Central memory CD4-positive, alpha-beta T cell (primary cell): ENCODE measurements at regions not wholly inside any gene's neighbourhood (a gene's known extent, or its start where the extent isn't known, plus 50 kb on each side); places are given as distances from the start of the nearest gene placed in this dataset.
"Not testable (repeated sequence)": the region's sequence is repeated elsewhere in the genome, so short reads cannot be mapped to it uniquely, and the experiment has no call there.

ENCODE experiments used
- DNase-seq: peaks from one replicate; pipeline ENCODE4 v3.0.0; 2022

DNA sequence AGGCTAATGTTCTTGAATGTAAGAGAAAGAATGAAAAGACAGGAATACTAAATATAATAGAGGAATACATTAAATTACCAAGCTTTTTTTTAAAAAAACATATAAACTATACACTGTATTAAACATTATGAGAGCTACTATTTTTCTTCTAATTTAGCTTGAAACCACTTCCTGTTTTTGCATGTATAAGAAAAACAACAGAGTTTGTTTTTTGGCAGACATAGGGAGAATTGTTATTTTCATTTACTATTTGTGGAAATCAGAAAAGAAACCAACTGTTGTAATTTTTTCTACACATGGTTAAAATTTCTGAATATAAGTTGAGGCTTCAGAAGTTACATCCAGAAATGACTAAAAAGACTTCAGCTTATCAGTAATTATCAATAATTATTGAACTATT is 991.8 kb upstream of the GJE1 start:
- no peak for DNase-seq

DNA sequence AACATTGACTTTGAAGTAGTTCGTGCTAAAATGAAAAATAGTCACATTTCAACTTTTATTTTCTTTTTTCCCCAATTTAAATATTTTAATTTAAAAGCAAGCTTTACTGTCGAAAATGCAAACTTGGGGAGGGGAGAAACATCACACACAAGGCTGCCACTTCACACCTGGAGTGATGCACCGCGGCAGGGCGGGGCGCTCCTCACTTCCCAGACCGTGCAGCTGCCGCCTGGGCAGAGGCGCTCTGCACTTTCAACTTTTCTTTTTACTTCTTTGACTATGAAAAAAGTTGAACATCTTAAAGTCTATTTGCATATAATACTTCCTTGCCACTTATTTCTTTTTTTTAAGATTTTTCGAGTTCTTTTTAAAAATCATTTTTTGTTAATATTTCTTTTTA is 993.3 kb upstream of the GJE1 start:
- no peak for DNase-seq

DNA sequence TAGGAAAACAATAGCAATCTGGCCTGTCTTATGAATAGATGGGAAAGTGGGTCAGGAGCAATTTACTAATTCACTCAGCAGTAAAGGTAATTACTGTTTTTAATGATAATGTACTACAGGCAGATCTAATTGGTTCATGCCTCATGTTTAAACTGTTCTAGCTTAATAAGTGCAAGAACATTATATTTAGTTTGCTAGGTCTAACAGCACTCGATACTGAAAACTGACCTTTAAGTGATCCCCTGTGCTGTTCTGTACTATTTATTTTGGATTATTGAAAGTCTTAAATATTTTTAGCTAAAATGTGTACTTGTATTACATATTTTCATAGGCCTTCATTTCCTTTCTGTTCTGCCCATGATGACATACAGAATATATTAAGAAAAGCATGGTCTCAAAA is 998.0 kb upstream of the GJE1 start:
- DNase-seq = no peak

DNA sequence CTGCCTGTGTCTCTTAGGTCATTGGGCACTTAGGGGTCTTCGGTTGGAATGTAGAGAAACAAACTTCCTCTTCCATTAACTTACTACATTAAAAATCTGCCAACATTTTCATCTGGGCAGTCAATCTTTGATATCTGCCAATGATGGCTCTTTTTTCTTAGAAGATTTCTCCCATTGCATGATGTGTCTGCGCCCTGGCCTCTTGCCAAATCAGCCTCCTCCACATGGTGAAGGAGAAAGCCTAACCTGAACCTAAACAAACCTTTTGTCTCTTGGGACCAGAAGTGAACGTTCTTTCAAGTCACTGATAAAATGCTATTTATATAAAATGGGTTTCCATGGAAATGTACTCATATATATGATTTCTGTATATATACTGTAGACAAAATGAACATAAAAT is 998.9 kb upstream of the GJE1 start:
- DNase-seq = no peak

DNA sequence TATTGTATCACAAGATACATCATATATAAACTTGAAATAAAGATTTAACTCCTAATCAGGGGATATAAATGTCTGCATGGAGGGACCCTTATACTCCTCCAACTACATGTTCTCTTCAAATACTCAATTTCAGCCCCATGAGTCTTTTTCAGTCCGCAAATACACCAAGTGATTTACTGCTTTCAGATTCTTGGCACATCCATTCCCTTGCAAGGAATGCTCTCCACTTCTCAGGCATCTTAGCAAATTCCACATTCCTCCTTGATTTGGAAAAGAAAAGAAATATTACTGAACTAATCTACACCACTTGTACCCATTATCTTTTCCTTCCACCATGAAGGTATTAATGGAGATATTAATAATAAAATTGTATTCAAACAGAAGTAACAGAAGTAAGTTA is 999.4 kb upstream of the GJE1 start:
- no peak for DNase-seq

DNA sequence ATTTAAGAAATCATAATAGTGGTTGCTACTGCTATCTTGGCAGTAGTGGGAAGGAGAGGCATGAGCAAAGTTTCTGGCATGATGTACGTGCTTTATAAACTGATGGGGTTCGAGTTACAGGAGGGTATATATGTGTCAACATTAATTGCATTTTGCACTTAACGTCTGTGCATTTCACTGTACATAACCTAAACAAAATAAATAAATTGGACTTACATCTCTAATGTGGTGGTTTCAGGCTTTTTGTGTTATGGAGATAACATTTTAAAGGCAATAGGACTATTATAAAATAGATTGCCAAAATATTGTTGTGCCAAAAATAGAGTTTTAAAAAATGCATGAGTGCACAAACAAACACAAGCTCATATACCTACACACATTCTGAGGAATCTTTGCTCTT is 1001.1 kb upstream of the GJE1 start:
- DNase-seq = no peak

DNA sequence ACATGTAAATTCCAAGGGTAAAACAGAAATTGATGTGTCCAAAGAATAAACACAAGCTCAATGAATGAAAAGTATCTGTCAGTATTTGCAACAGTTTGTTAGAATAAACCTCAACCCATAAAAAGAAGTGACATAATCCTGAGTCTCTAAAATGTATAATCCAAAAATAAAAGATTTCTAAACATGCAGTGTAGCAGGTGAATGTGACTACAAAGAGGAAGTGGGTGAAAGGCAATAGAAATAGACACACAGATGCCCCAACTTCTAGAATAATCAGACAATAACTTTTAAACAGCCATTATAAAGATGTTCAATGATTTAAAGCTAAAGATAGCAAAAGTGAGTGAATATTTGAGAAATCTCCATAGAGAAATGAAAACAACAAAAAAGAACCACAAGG is 1009.2 kb upstream of the GJE1 start:
- no peak for DNase-seq

DNA sequence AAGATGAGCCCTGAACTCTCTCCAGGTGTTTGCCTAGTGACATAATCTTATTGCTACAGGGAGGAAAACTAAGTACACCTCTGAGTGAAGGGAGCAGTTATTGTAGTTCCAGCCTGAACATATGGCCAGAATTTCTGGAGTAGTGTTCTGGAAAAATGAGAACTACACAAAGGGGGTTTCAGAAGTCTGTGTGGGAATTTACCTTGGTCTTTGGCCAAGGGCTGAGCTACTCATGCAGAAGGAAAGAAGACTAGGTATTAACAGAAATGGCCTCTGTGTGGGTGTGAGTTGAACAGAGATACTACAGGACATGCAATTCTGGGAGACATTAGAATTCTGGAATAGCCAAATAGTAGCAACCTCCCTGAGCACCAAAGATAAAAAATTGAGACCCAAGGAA is 1009.7 kb upstream of the GJE1 start:
- DNase-seq = no peak

DNA sequence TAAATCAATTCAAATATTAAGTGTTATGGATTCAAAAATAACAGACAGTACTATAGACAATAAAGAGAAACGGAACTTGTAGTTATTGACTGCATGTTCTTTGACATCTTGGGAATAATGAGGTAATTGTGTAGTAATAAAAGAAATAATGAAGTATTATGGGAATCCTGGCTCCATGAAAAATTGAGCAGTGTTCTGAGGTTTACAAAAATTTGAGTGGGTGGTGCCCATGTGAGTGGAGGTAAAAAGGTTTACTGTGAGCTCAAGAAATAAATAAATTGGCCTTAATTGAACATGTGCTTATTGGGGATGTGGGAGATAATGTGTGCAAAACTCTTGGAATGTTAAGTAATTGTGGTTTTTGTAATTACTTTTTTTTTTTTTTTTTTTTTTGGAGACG is 1013.7 kb upstream of the GJE1 start:
- no peak for DNase-seq

DNA sequence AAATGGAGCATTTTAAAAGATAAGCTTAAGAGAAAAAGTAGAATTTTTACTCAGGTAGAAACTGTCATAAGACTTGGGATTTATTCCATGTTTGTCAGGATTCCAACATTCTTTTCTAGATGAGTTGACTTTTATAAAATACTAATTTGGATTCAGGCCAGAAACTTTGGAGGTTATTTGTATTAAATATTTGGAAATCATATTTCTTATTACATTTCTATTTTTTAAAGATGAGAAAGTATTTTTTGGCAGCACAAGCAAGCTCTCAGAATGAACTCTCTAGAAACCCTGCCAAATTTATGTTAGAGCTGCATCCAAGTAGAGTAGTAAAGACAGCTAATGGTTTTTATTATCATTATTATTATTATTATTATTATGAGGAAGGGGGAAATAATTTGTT is 1014.9 kb upstream of the GJE1 start:
- no peak for DNase-seq

DNA sequence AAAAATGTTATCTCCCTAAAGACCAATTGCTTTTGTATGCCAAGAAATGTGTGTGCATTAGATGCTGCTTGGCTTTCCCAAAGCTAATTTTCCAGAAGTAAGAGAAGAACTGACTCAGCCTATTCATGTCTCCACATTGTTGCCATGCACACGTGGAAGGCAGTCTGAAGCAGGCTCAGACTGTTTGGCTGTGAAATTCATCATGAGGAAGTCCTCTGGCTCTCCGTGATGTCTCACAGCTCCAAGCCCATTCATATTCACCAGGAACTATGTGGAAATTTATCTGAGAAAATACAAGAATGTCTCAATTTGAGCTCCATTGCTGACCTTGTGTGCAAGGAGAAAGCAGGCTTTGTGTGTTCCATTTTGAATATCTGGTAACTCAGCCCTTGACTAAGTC is 1022.2 kb upstream of the GJE1 start:
- no peak for DNase-seq

DNA sequence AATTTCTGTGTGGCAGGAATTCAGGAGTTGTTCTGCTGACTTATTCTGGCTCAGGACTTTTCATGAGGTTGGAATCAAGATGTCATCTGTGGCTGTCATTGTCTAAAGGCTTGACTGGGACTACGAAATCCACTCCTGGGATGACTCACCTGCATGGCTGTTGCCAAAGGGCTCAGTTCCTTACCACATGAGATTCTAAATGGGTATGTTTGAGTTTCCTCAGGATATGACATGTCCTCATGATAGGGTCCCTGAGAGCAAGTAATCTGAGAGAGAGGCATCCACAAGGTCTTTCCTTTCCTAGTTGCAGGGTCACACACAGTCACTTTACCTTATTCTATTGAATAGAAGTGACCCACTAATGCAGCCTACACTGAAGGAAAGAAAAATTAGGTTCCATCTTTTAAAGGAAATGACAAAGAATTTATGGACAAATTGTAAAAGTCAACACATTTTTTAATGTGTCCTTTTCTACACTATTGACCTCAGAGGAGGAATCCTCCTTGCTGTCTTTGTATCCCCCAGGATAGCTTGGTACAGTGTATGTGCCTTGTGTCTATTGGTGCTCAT is 1025.0 kb upstream of the GJE1 start:
- no peak for DNase-seq

DNA sequence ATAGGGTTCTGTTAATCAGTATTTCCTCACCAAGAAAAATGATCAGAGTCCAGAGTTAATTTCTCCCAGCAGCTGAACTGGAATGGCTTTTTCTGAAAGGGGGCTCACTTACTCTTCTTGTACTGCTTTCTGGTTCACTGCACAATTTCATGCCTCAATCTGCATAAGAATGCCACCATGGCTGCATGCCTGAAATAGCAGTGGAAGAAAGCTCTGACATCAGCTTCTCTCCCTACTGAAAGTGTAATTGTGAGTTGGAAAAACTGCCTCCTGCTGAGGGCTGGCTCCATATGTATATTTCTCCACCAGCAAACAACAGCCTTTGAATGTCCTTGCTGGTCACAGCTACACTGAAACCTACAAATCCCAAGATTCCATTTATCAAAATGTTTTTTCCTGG is 1027.2 kb upstream of the GJE1 start:
- no peak for DNase-seq

DNA sequence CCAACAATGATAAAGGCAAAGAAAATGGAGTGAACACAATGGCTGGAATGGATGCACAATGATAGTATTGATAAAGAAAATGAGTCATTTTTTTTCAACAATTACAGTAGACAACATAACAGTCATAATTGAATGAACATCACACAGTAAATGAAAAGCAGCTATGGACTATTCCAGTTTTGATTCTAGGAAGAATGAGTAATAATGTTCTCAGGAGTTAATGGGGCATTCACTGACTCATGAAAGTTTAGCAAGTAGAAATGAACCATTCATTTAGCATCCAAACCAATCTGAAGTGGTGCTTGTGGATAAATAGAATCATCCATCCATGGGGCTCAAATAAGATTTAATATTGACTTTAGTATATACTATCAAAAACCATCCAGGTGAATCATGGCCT is 1029.5 kb upstream of the GJE1 start:
- no peak for DNase-seq

DNA sequence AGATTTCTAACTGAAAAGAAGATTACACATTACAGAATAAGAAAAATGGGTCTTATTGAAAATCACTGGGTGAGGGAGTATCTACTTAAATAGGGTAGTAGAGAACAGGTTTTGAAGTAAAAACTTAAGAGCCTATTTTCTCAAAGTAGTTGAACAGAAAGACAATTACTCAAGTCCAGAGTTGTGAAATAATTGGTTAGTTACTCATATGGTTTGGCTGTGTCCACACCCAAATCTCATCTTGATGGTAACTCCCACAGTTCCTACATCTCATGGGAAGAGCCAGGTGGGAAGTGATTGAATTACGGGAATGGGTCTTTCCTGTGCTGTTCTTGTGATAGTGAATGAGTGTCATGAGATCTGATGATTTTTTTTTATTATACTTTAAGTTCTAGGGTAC is 1035.3 kb upstream of the GJE1 start:
- DNase-seq = no peak

DNA sequence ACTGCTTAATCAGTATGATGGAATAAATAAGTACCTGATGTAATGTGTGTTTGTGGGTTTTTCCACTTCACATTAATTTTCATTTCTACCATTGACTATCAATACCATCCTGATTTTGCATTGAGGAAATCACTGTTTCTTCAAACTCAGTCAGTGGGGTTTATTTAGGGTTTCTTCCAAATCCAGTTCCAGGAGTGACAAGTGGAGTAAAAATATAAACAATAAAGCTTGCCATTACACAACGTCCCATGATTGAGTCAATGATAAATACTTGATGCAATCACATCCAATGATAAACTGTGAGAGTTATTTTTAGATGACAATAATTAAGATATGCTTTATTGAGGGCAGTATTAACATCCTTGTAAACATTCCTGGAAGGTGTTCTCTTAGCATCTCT is 1037.4 kb upstream of the GJE1 start:
- DNase-seq = no peak

DNA sequence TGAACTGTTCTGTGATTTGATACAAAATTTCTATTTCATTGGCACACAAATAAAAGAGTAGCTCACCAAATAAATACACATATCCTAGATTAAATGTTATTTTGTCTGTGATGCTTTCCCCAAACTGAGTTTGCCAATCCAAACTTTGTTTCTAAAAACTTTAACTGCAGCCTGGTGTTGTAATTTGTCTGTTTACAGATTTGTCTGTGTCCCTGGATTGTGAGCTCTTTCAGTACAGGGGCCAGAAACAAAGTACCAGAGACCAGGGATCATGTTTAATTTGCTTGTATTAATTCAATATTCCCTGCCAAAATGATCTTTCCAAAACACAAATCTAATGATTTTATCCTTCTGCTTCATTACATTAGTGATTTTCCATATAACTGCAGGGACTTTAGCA is 1044.6 kb upstream of the GJE1 start:
- DNase-seq = no peak

DNA sequence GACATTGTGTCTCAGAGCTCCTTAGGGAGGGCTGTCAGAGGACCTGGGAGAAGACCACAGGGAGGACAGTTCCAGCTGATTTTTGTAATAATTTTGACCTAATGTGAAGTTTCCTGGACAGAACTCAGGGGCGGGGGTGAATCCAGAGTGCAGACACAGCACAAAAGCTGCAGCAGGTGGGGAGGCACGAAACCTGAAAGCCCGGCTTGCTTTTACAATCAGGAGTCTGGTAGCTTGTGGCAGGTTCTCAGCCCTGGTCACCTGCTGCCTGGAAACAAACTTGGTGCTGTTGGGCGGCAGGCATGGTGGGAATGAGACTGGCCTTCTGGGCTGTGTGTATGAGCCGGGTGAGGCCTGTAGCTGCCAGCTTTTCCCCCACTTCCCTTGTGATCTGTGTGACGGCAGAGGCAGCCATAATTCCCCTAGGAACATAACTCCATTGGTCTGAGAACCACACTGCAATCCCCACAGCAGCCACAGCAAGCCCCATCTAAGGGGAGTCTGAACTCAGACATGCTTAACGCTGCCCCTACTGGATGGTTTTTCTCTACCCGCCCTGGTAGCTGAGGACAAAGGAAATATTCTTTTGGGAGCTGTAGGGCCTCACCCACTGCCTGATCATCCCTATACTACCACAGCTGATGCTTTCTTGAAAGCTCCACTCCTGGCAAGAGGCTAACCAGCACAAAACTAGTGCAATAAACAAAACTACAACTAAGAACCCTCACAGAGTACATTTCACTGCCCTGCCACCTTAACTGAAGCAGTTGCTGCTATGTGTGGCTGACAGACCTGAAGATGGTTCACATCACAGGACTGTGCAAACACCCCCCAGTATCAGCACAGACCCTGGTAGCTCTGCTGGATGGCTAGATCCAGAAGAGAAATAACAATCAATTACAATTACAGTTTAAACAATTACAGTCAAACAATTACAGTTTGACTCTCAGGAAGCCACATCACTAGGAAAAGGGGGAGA is 1055.1 kb upstream of the GJE1 start:
- DNase-seq = no peak

DNA sequence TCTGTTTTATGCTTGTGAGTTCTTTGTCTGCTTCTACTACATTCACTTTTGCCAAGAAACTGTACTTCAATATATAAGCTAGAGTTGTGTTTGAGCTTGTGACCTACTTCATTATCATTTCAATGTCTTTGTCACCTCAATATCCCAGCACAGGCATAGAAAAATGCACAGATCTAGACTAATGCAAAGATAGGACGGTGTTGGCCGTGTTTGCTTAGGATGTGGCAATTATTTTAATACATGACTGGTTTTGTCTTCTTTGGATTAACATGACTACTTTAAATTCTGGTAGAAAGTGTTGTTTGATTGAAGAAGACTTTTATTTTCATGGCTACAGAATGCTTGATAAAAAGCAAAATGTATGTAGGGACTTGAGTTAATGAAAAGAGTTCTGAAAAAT is 1075.0 kb upstream of the GJE1 start:
- DNase-seq = no peak

DNA sequence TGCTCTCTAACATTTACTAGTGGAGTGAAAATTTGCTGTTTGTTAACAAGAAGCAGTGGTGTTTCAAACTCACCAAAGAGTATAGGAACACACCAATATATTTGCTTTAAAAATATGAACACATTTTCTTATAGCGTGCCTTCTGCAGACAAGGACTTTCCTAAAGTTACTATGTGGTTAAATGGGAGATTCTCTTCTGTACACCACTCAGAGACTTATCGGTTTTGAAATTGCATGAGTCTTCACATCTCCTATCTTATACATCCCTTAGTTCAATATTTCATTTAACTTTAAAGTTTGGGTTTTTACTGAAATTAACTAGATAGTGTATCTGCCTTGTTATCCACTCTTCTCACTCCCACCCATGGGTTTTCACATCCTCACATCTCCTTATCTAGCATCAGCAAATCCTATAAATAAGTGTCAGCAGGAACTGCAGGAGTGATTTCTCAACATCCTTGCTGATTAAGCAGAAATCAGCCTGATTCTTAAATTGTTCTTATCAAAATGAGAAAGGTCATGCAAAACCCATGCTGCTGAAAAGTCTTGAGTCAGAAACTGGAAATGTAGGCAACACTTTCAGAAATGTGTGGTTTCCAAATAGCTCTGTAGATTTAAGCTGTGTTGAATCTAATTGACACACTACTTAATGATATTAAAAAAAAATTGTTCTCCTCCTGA is 1075.6 kb upstream of the GJE1 start:
- DNase-seq = no peak

DNA sequence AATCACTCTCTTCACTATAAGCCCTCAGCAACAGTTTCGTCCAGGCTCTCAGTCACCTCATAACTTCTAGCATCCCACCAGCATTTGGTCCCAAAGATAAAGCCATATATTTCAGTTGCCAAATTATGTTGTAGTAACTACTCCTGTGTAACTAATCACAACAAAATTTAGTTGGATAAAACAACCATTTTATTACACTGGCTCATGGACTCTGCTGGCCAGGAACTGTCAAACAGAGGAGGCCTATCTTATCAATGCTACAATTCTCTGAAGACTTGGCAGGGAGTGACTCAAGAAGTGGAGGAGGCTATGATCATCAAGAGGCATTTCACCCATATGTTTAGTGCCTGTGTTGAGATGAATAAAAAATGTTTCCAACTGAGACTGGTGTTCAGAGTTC is 1082.3 kb upstream of the GJE1 start:
- no peak for DNase-seq

DNA sequence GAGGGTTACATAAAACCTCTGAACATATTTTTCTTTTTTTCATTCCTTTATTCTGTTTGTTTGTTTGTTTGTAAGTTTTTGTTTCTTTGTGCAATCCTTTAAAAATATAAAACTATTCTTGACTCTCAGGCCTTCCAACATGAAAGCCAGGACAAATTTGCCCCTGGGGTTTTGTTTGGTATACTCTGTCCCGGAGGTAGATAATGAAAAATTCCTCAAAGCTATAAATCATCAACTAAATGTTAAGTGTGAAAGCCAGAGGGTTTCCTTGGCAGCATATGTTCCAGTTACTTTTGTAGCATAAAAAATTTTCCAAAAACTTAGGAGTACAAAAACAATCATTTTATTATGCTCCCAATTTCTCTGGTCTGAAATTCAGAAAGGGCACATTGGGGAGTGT is 1084.3 kb upstream of the GJE1 start:
- no peak for DNase-seq

DNA sequence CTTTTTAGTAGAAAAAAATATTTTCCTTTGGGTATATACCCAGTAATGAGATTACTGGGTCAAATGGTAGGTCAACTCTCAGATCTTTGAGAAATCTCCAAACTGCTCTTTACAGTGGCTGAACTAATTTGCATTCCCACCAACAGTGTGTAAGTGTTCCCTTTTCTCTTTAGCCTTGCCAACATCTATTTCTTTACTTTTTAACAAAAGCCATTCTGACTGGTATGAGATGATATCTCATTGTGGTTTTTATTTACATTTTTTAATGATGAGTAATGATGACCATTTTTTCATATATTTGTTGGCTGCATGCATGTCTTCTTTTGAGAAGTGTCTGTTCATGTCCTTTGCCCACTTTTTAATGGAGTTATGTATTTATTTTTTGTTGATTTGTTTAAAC is 1086.2 kb upstream of the GJE1 start:
- not testable (repeated sequence) for DNase-seq

DNA sequence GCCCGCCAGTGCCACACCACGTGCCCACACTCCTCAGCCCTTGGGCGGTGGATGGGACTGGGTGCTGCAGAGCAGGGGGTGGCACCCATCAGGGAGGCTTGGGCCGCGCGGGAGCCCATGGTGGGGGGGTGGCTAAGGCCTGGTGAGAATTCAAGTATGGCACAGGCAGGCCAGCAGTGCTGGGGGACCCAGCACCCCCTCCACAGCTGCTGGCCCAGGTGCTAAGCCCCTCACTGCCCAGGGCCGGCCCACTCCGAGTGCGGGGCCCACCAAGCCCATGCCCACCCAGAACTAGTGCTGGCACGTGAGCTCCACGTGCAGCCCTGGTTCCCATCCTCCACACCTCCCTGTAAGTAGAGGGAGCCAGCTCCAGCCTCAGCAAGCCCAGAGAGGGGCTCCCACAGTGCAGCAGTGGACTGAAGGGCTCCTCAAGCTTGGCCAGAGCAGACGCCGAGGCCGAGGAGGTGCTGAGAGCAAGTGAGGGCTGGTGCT is 1091.1 kb upstream of the GJE1 start:
- no peak for DNase-seq
